ENCODE measurements at regions not wholly inside any gene's neighbourhood (a gene's known extent, or its start where the extent isn't known, plus 50 kb on each side); places are given as distances from the start of the nearest gene placed in this dataset.

DNA sequence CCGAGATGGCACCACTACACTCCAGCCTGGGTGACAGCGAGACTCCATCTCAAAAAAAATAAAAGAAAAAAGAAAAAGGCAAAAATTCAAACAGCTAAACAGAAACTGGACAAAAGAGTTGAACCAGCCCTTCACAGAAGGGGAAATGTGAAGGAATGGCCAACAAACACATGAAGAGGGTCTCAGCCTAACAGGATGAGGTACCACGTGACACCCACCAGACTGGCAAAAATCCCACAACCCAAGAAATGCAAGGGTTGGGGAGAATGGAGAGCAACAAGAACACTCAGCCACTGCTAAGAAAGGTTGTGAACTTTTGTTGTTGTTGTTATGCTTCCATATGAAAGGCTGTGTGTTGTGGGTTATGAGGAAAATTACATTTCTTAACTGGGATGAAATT, 357.7 kb downstream of the PREX1 start:
- no peak for TF ChIP-seq POLR2A (IDR thresholded peaks at IDR 0.05)
- TF ChIP-seq, protein P1, sequence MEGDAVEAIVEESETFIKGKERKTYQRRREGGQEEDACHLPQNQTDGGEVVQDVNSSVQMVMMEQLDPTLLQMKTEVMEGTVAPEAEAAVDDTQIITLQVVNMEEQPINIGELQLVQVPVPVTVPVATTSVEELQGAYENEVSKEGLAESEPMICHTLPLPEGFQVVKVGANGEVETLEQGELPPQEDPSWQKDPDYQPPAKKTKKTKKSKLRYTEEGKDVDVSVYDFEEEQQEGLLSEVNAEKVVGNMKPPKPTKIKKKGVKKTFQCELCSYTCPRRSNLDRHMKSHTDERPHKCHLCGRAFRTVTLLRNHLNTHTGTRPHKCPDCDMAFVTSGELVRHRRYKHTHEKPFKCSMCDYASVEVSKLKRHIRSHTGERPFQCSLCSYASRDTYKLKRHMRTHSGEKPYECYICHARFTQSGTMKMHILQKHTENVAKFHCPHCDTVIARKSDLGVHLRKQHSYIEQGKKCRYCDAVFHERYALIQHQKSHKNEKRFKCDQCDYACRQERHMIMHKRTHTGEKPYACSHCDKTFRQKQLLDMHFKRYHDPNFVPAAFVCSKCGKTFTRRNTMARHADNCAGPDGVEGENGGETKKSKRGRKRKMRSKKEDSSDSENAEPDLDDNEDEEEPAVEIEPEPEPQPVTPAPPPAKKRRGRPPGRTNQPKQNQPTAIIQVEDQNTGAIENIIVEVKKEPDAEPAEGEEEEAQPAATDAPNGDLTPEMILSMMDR (IDR thresholded peaks at IDR 0.05), result no peak

All from right lobe of liver (tissue), 4 donors.